ENCODE measurements at regions not wholly inside any gene's neighbourhood (a gene's known extent, or its start where the extent isn't known, plus 50 kb on each side); places are given as distances from the start of the nearest gene placed in this dataset.

DNA sequence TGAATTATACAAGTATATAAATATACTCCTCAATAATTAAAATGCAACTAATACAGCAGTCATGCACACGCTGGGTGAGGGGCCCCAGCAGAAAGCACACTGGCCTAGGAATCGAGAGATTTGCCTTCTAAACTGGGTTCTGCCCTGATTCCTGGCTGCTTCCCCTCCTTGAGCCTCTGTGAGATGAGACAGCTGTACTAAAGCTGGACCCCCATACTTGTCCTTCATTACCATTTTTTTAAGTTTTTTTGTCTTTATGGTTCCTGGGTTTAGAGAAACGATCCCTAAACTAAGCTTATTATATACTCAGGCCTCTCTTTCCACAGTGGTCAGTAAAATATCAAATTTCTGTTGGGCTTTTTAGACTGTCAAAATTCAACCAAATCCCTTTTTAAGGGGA, 195.1 kb upstream of the DYNLRB2 start:
- H3K27ac ChIP-seq (ENCODE audit: low read depth, low read length): no peak overlapping the region
- ChIA-PET CTCF (no interaction called here), POLR2A (no interaction called here)
- H3K4me3 ChIP-seq (ENCODE audit: low read depth, low read length): no peak overlapping the region
- DNase-seq (ENCODE audit: low read depth, low spot score): no peak
- no peaks in the 10 kb centered on the region for H3K9me3 ChIP-seq (ENCODE audit: control insufficient read depth, insufficient read depth, low read length)
- TF ChIP-seq, protein P1, sequence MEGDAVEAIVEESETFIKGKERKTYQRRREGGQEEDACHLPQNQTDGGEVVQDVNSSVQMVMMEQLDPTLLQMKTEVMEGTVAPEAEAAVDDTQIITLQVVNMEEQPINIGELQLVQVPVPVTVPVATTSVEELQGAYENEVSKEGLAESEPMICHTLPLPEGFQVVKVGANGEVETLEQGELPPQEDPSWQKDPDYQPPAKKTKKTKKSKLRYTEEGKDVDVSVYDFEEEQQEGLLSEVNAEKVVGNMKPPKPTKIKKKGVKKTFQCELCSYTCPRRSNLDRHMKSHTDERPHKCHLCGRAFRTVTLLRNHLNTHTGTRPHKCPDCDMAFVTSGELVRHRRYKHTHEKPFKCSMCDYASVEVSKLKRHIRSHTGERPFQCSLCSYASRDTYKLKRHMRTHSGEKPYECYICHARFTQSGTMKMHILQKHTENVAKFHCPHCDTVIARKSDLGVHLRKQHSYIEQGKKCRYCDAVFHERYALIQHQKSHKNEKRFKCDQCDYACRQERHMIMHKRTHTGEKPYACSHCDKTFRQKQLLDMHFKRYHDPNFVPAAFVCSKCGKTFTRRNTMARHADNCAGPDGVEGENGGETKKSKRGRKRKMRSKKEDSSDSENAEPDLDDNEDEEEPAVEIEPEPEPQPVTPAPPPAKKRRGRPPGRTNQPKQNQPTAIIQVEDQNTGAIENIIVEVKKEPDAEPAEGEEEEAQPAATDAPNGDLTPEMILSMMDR (IDR thresholded peaks at IDR 0.05; ENCODE audit: low read depth, low read length): no peak
- no peaks in the 10 kb centered on the region for H3K27me3 ChIP-seq (ENCODE audit: control insufficient read depth, insufficient read depth, low read length)

DNA sequence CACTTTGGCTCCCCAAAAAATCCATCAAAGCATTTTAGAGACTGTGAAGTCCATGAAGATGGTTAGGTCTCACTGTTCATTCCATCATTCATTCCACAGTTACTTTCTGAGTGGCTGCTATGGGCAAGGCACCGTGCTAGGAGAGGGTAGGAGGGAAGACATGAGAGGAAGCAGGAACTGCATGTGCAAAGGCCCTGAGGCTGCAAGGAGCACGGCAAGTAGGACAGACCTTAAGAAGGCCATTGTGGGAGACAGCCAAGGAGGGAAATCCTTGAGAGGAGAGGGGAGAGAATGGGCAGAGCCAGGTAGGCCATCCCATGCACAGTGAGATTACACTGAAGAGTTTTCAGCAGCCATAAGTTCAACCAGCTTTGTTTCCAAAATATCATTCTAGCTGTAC, 196.2 kb upstream of the DYNLRB2 start:
- TF ChIP-seq, protein P1 (IDR thresholded peaks at IDR 0.05; ENCODE audit: low read depth, low read length): no peak
- Histone ChIP-seq H3K4me3 (ENCODE audit: low read depth, low read length) (no peak overlapping the region), H3K27ac (ENCODE audit: low read depth, low read length) (no peak overlapping the region), H3K9me3 (ENCODE audit: control insufficient read depth, insufficient read depth, low read length) (no peaks in the 10 kb centered on the region), H3K27me3 (ENCODE audit: control insufficient read depth, insufficient read depth, low read length) (no peaks in the 10 kb centered on the region)
- ChIA-PET CTCF (no interaction called here), POLR2A (no interaction called here)
- DNase-seq (ENCODE audit: low read depth, low spot score): no peak

DNA sequence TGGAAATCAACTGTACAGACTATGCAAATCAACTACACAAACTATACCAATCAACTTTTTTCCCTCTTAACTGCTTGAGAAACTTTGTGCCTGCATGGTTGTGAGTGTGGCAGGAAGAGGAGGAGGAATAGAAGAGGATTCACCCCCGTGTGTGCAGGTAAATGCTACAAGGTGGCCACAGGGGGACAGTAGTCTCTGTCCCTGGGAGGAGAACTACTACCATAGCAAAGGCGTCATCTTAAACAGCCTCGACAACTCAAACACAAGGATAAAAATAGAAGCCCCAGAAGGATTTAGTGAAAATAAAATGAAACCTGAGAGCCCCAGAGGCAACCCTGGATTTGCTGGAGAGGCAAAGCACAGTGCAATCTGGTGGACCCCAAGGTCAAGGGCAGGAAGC, 199.5 kb upstream of the DYNLRB2 start:
- ChIA-PET CTCF (no interaction called here), POLR2A (no interaction called here)
- TF ChIP-seq, protein P1 (IDR thresholded peaks at IDR 0.05; ENCODE audit: low read depth, low read length): no peak
- H3K27me3 ChIP-seq (ENCODE audit: control insufficient read depth, insufficient read depth, low read length): no peaks in the 10 kb centered on the region
- H3K4me3 ChIP-seq (ENCODE audit: low read depth, low read length): no peak overlapping the region
- no peaks in the 10 kb centered on the region for H3K9me3 ChIP-seq (ENCODE audit: control insufficient read depth, insufficient read depth, low read length)
- DNase-seq (ENCODE audit: low read depth, low spot score): no peak
- no peak overlapping the region for H3K27ac ChIP-seq (ENCODE audit: low read depth, low read length)

DNA sequence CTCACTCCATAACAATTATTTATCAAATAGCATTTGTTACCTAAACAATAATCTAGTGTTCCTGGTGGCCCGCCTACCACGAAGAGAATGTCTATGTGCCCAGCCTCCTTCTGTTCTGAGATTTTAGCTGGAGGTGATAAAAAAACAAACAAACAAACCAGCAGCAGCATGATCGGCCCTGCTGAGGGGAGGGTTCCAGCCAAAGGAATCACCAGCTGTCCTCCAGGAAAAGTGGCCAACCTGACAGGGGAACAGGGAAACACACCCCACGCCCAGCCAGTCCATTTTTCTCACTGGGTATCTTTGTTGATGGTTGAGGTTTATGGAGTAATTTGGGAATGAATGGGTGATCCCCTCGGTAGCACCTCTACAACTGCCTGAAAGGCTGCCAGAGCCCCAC, 203.0 kb upstream of the DYNLRB2 start:
- TF ChIP-seq, protein P1 (IDR thresholded peaks at IDR 0.05; ENCODE audit: low read depth, low read length): no peak
- ChIA-PET POLR2A (no interaction called here), CTCF (no interaction called here)
- Histone ChIP-seq H3K9me3 (ENCODE audit: control insufficient read depth, insufficient read depth, low read length) (no peaks in the 10 kb centered on the region), H3K27ac (ENCODE audit: low read depth, low read length) (no peak overlapping the region), H3K27me3 (ENCODE audit: control insufficient read depth, insufficient read depth, low read length) (no peaks in the 10 kb centered on the region), H3K4me3 (ENCODE audit: low read depth, low read length) (no peak overlapping the region)
- no peak for DNase-seq (ENCODE audit: low read depth, low spot score)

DNA sequence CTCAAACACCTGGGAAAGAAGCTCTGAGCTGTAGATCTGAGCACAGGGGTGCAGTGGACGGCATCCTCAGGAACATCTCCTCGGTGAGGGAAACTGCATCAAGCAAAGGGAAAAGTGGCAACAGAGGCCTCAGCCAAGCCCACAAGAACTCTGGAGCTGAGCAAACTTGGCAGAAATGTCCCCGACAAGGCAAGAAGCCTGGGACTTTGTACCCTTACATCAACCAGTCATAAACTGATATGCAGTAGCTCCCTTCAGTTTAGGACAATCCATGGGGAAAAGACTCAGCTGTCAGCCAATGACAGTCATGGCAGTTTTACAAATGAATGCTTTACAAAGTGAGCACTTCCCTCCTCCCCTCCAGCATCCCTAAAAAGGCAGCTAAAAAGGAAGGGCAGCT, 210.0 kb upstream of the DYNLRB2 start:
- POLR2A ChIA-PET: no interaction called here

More for the DNA sequence above, 210.0 kb upstream of the DYNLRB2 start:
- H3K27ac ChIP-seq (ENCODE audit: low read depth, low read length): no peak overlapping the region
- no peak for DNase-seq (ENCODE audit: low read depth, low spot score)
- H3K27me3 ChIP-seq (ENCODE audit: control insufficient read depth, insufficient read depth, low read length): peaks cover 6% of the 10 kb centered on the region
- TF ChIP-seq, protein P1 (IDR thresholded peaks at IDR 0.05; ENCODE audit: low read depth, low read length): no peak
- H3K9me3 ChIP-seq (ENCODE audit: control insufficient read depth, insufficient read depth, low read length): no peaks in the 10 kb centered on the region
- no peak overlapping the region for H3K4me3 ChIP-seq (ENCODE audit: low read depth, low read length)
- CTCF ChIA-PET: interaction anchor here (1.0 kb wide), 1 partner anchor 334 kb away, joined by 4 read pairs; no protein-coding TSS in a partner anchor
